ENCODE measurements at regions not wholly inside any gene's neighbourhood (a gene's known extent, or its start where the extent isn't known, plus 50 kb on each side); places are given as distances from the start of the nearest gene placed in this dataset.

DNA sequence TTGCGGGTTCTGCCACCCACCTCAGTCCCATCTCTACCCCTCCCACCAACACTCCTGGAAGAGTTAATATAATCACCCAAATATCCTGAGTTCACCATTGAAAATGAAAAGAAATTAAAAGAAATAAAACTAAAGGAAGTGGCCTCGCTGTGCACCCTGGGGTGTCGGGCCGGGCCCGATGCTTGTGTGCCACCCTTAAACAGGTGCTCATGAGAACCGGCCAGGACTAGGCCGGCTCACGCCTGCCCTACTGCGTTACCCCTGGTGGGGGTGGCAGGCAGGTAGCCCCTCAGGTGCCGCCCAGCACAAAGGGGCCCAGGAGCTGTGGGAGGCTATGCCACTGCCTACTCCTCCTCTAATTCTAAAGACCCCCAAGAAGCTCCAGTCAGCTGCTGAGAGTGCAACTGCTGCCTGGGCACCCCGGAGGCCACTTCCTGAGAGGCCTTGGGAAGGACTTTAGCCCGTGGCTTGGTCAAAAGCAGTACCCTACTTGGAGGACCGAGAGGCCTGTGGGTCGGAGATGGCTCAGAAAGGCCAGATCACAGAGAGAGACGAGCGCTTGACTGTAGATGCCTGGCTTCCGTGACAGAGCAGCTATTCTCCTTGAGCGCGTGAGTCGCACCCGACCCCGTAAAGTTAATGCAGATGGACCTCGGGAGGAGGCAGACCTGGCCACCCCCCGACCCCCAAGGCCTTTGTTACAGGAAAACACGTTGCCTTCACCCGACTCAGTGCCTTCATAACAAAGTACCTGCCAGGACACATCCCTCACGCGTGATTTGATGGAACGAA is 51.0 kb upstream of the PPP2R2D start:
- TF ChIP-seq, protein P1, sequence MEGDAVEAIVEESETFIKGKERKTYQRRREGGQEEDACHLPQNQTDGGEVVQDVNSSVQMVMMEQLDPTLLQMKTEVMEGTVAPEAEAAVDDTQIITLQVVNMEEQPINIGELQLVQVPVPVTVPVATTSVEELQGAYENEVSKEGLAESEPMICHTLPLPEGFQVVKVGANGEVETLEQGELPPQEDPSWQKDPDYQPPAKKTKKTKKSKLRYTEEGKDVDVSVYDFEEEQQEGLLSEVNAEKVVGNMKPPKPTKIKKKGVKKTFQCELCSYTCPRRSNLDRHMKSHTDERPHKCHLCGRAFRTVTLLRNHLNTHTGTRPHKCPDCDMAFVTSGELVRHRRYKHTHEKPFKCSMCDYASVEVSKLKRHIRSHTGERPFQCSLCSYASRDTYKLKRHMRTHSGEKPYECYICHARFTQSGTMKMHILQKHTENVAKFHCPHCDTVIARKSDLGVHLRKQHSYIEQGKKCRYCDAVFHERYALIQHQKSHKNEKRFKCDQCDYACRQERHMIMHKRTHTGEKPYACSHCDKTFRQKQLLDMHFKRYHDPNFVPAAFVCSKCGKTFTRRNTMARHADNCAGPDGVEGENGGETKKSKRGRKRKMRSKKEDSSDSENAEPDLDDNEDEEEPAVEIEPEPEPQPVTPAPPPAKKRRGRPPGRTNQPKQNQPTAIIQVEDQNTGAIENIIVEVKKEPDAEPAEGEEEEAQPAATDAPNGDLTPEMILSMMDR (conservative IDR thresholded peaks at IDR 0.05; ENCODE audit: low read depth, low read length): no peak
- TF ChIP-seq EZH2 (IDR thresholded peaks at IDR 0.05; ENCODE audit: low read length, unreplicated experiment) (no peak), EZH2phosphoT487 (IDR thresholded peaks at IDR 0.05; ENCODE audit: borderline replicate concordance, low read length) (no peak)
